ENCODE measurements at regions not wholly inside any gene's neighbourhood (a gene's known extent, or its start where the extent isn't known, plus 50 kb on each side); places are given as distances from the start of the nearest gene placed in this dataset.

DNA sequence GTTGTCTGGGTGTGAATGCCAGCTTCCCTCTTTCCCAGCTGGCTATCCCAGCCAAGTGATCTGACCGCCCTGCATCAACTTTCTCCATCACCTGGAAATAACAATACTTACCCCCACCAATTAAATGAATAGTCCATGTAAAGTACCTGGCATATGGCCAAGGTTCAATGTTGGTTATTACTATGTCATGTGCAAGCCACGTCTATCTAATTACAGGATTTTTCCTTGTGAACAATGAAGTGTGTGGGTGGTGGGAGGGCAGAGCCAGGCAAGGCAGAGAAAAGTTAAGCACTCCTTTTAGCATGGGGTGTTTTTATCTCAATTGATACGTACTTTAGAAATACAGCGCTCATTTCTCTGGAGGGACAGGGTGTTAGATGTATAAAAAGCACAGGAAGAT lies 121.1 kb downstream of the NHLRC3 start:
- Histone ChIP-seq H3K4me1 (ENCODE audit: insufficient read depth, insufficient read length) (no peaks in the 10 kb centered on the region), H3K9me3 (ENCODE audit: insufficient read depth, low read length) (no peaks in the 10 kb centered on the region), H3K36me3 (ENCODE audit: insufficient read depth, insufficient read length, low read length) (no peaks in the 10 kb centered on the region), H3K9ac (ENCODE audit: insufficient read length, low read depth) (no peak overlapping the region), H3K4me3 (ENCODE audit: insufficient read length, low read depth) (no peak overlapping the region), H3K27me3 (ENCODE audit: insufficient read depth, insufficient read length) (no peaks in the 10 kb centered on the region)
- TF ChIP-seq SUZ12 (IDR thresholded peaks at IDR 0.05; ENCODE audit: extremely low read depth, insufficient read depth, insufficient read length), result no peak
- TF ChIP-seq YY1 (IDR thresholded peaks at IDR 0.05; ENCODE audit: insufficient read depth, insufficient read length), result no peak
- no peak for TF ChIP-seq ZNF274 (IDR thresholded peaks at IDR 0.05; ENCODE audit: low read depth, low read length)
- no peak for DNase-seq (ENCODE audit: low read depth, low spot score)

DNA sequence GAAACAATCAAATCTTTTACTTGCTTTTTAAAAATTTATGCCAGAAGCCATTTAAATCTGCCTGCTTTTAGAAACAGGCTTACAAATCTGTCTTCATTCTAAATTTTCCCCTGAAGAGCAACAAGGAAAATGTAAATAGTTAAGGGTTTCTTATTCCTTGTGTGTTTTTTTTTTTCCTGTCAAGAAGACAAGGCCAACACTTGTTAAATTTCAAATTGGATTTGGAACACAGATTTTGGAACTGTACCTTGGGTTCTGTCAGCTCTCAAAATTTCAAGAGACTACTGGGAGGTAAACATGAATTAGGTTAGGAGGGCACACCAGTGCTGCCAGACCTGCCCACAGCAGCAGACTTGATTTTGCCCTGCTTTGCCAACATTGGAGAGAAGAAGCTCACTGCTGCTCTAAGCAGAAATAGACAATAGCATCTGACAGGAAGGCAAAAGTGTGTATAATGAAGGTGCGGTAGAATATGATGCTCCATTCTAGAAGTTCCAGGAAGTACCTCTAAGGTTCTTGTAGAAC lies 121.7 kb downstream of the NHLRC3 start:
- Histone ChIP-seq H3K9ac (ENCODE audit: insufficient read length, low read depth) (no peak overlapping the region), H3K36me3 (ENCODE audit: insufficient read depth, insufficient read length, low read length) (no peaks in the 10 kb centered on the region), H3K27me3 (ENCODE audit: insufficient read depth, insufficient read length) (no peaks in the 10 kb centered on the region), H3K9me3 (ENCODE audit: insufficient read depth, low read length) (no peaks in the 10 kb centered on the region), H3K4me1 (ENCODE audit: insufficient read depth, insufficient read length) (no peaks in the 10 kb centered on the region), H3K4me3 (ENCODE audit: insufficient read length, low read depth) (no peak overlapping the region)
- TF ChIP-seq SUZ12 (IDR thresholded peaks at IDR 0.05; ENCODE audit: extremely low read depth, insufficient read depth, insufficient read length) (no peak), ZNF274 (IDR thresholded peaks at IDR 0.05; ENCODE audit: low read depth, low read length) (no peak), YY1 (IDR thresholded peaks at IDR 0.05; ENCODE audit: insufficient read depth, insufficient read length) (no peak)
- no peak for DNase-seq (ENCODE audit: low read depth, low spot score)

DNA sequence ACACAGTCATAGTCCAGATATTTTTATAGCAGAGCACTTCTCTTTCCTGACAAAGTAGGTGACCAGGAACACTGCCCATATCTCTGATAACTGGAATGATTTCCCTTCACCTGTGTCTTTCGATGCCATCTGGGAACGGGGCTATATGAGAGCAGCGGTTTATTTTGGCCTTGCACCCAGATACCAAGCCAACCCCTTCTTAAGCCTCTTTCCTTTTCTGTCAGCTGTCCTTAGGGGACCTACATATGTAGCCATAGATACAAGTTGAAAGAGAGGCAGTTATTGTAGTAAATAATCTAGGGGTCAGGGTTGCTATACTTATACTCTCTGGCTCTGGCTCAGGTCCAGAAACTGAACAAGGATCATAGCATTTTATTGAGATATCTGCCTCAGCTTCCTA lies 128.8 kb downstream of the NHLRC3 start:
- TF ChIP-seq SUZ12 (IDR thresholded peaks at IDR 0.05; ENCODE audit: extremely low read depth, insufficient read depth, insufficient read length) (no peak), ZNF274 (IDR thresholded peaks at IDR 0.05; ENCODE audit: low read depth, low read length) (no peak), YY1 (IDR thresholded peaks at IDR 0.05; ENCODE audit: insufficient read depth, insufficient read length) (no peak)
- no peaks in the 10 kb centered on the region for H3K36me3 ChIP-seq (ENCODE audit: insufficient read depth, insufficient read length, low read length)
- no peak overlapping the region for H3K4me3 ChIP-seq (ENCODE audit: insufficient read length, low read depth)
- no peak for DNase-seq (ENCODE audit: low read depth, low spot score)
- H3K9ac ChIP-seq (ENCODE audit: insufficient read length, low read depth), result no peak overlapping the region
- no peaks in the 10 kb centered on the region for H3K9me3 ChIP-seq (ENCODE audit: insufficient read depth, low read length)
- H3K27me3 ChIP-seq (ENCODE audit: insufficient read depth, insufficient read length), result no peaks in the 10 kb centered on the region
- H3K4me1 ChIP-seq (ENCODE audit: insufficient read depth, insufficient read length), result no peaks in the 10 kb centered on the region

DNA sequence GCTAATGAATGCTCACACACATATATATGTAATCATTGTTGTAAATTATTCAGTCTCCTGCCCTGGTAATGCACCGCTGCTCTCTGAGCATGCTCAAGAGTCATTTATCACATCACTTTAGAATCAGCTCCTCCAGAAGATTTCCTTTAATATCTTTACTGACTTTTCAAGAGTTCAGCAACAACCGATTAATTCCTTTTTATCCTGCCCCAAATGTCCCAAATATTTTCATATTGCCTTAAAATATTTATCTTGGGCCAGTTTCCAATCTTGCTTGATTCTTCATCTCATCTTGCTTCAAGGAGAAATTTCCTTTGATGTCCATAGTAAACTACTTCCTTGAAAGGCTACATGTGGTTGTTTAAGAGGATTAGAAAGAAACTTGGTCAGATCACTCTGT lies 132.5 kb downstream of the NHLRC3 start:
- H3K36me3 ChIP-seq (ENCODE audit: insufficient read depth, insufficient read length, low read length), result no peaks in the 10 kb centered on the region
- no peak for DNase-seq (ENCODE audit: low read depth, low spot score)
- H3K4me3 ChIP-seq (ENCODE audit: insufficient read length, low read depth), result no peak overlapping the region
- no peak for TF ChIP-seq YY1 (IDR thresholded peaks at IDR 0.05; ENCODE audit: insufficient read depth, insufficient read length)
- H3K4me1 ChIP-seq (ENCODE audit: insufficient read depth, insufficient read length), result no peaks in the 10 kb centered on the region
- no peak overlapping the region for H3K9ac ChIP-seq (ENCODE audit: insufficient read length, low read depth)
- no peaks in the 10 kb centered on the region for H3K27me3 ChIP-seq (ENCODE audit: insufficient read depth, insufficient read length)
- H3K9me3 ChIP-seq (ENCODE audit: insufficient read depth, low read length), result no peaks in the 10 kb centered on the region

DNA sequence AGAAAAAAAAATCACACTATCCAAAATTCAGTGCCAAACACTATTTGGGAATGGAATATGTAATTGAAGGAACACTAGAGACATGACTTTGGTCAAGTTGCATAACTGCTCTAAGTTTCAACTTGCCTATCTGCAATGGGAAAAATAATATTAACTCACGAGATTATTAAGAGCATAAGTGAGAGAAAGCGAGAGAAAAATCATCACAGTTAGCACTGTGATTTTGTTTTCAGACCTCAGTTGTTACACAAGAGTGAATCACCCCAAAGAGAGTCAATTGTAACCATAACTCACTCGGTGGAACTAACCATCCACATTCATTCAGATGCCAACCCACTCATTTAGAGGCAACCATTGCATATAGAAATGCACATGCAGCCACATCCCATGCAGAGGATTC lies 147.1 kb downstream of the NHLRC3 start:
- Histone ChIP-seq H3K27me3 (ENCODE audit: insufficient read depth, insufficient read length) (no peaks in the 10 kb centered on the region), H3K9ac (ENCODE audit: insufficient read length, low read depth) (no peak overlapping the region), H3K36me3 (ENCODE audit: insufficient read depth, insufficient read length, low read length) (no peaks in the 10 kb centered on the region), H3K4me1 (ENCODE audit: insufficient read depth, insufficient read length) (no peaks in the 10 kb centered on the region), H3K9me3 (ENCODE audit: insufficient read depth, low read length) (no peaks in the 10 kb centered on the region), H3K4me3 (ENCODE audit: insufficient read length, low read depth) (no peak overlapping the region)
- no peak for DNase-seq (ENCODE audit: low read depth, low spot score)
- TF ChIP-seq ZNF274 (IDR thresholded peaks at IDR 0.05; ENCODE audit: low read depth, low read length) (no peak), SUZ12 (IDR thresholded peaks at IDR 0.05; ENCODE audit: extremely low read depth, insufficient read depth, insufficient read length) (no peak), YY1 (IDR thresholded peaks at IDR 0.05; ENCODE audit: insufficient read depth, insufficient read length) (no peak)

DNA sequence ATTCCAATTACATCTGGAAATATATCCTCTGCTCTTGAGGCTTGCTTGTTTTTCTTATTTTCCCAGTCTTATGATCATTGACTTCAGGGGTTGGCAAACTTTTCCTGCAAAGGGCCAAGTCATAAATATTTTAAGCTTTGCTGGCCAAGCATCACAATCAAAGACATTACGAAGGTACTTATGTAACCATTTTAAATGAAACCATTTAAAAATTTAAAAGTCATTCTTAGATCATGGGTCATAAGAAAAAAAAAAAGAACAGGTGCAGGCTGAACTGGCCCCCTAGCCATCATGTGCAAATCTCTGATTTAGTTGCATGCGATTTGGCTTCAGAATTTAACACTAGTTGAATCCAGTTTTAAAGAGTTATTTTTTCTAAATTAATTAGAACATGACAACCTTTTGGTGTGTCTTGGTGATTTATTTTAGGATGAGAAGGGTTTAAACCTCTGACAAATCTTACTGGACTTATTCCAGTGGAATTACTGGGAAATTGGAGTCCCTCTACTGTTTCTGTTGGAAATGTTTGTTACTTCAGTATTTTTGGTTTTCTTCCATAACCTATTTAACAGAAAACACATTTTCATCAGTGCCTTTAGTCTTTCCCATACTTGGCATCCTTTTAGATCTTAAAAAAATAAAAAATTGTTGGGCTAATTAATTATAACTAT lies 148.1 kb downstream of the NHLRC3 start:
- no peaks in the 10 kb centered on the region for H3K9me3 ChIP-seq (ENCODE audit: insufficient read depth, low read length)
- TF ChIP-seq ZNF274 (IDR thresholded peaks at IDR 0.05; ENCODE audit: low read depth, low read length), result no peak

DNA sequence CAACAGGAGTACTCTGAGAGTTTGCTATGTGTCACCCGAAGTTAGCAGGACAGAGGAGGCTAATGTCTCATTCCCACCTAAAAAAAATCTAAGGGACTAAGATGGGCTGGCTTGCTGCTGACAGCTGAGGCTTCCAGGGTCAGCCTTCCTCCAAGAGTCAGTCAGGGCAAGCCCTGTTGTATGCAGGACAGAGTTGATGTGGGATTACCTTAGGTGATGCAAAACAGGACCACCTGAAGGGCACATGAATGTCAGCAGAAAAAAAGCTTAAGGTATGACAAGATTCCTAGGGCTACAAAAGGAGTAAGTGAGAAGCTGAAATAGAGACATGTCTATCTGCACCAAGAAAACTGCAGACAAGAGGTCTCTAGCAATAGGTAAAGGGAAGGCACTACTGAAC lies 151.5 kb downstream of the NHLRC3 start:
- peak; percentile 1 for DNase-seq (ENCODE audit: low read depth, low spot score)
- TF ChIP-seq YY1 (IDR thresholded peaks at IDR 0.05; ENCODE audit: insufficient read depth, insufficient read length) (no peak), ZNF274 (IDR thresholded peaks at IDR 0.05; ENCODE audit: low read depth, low read length) (no peak), SUZ12 (IDR thresholded peaks at IDR 0.05; ENCODE audit: extremely low read depth, insufficient read depth, insufficient read length) (no peak)

More for the DNA sequence above, 148.1 kb downstream of the NHLRC3 start:
- Histone ChIP-seq H3K4me3 (ENCODE audit: insufficient read length, low read depth) (no peak overlapping the region), H3K36me3 (ENCODE audit: insufficient read depth, insufficient read length, low read length) (no peaks in the 10 kb centered on the region), H3K4me1 (ENCODE audit: insufficient read depth, insufficient read length) (no peaks in the 10 kb centered on the region), H3K27me3 (ENCODE audit: insufficient read depth, insufficient read length) (no peaks in the 10 kb centered on the region), H3K9ac (ENCODE audit: insufficient read length, low read depth) (no peak overlapping the region)
- DNase-seq (ENCODE audit: low read depth, low spot score), result no peak

More for the DNA sequence above, 151.5 kb downstream of the NHLRC3 start:
- no peaks in the 10 kb centered on the region for H3K4me1 ChIP-seq (ENCODE audit: insufficient read depth, insufficient read length)
- no peaks in the 10 kb centered on the region for H3K9me3 ChIP-seq (ENCODE audit: insufficient read depth, low read length)
- no peaks in the 10 kb centered on the region for H3K27me3 ChIP-seq (ENCODE audit: insufficient read depth, insufficient read length)
- H3K36me3 ChIP-seq (ENCODE audit: insufficient read depth, insufficient read length, low read length), result no peaks in the 10 kb centered on the region
- no peak overlapping the region for H3K4me3 ChIP-seq (ENCODE audit: insufficient read length, low read depth)
- H3K9ac ChIP-seq (ENCODE audit: insufficient read length, low read depth), result no peak overlapping the region
